ENCODE measurements at regions not wholly inside any gene's neighbourhood (a gene's known extent, or its start where the extent isn't known, plus 50 kb on each side); places are given as distances from the start of the nearest gene placed in this dataset.
"Not testable (repeated sequence)": the region's sequence is repeated elsewhere in the genome, so short reads cannot be mapped to it uniquely, and the experiment has no call there.

- no peak overlapping the region for H3K9ac ChIP-seq (replicated peaks; ENCODE audit: extremely low read depth, insufficient read depth, low read length)
- no peaks in the 10 kb centered on the region for H3K9me3 ChIP-seq (replicated peaks; ENCODE audit: control insufficient read depth, insufficient read depth, low read length)
- H3K4me1 ChIP-seq (ENCODE audit: control insufficient read depth, extremely low read depth, insufficient read depth, low read length) = no peaks in the 10 kb centered on the region
- ChIA-PET POLR2A (no interaction called here), CTCF (no interaction called here)
- H3K4me2 ChIP-seq (ENCODE audit: insufficient read depth, low read length) = no peak overlapping the region
- DNase-seq (ENCODE audit: low read depth, low spot score) = no peak
- H2AFZ ChIP-seq (ENCODE audit: low read depth, low read length) = no peak overlapping the region
- H3K79me2 ChIP-seq (ENCODE audit: control insufficient read depth, insufficient read depth, low read length) = no peaks in the 10 kb centered on the region
- no peaks in the 10 kb centered on the region for H3K27me3 ChIP-seq (ENCODE audit: control insufficient read depth in 2 of 2, insufficient read depth in 2 of 2, low read length in 2 of 2)
- no peak overlapping the region for H3K4me3 ChIP-seq (replicated peaks in 1 of 3; ENCODE audit: insufficient read depth in 1 of 3, low read depth in 1 of 3, low read length in 3 of 3)
- intact Hi-C loops (cut with micrococcal nuclease) = no loop called here
- TF ChIP-seq POLR2AphosphoS5 (IDR thresholded peaks at IDR 0.05; ENCODE audit: insufficient read depth, low read depth, low read length) = no peak
- TF ChIP-seq GATA2 (IDR thresholded peaks at IDR 0.05; ENCODE audit: insufficient read depth, insufficient read length, low read depth, low read length) = no peak
- TF ChIP-seq POLR2A (IDR thresholded peaks at IDR 0.05; ENCODE audit: low read depth, low read length) = no peak
- no peak for TF ChIP-seq MAX (IDR thresholded peaks at IDR 0.05; ENCODE audit: insufficient read depth, insufficient read length)
- TF ChIP-seq EZH2 (IDR thresholded peaks at IDR 0.05; ENCODE audit: borderline replicate concordance, low read depth, low read length, severe bottlenecking) = no peak
- TF ChIP-seq FOS (IDR thresholded peaks at IDR 0.05; ENCODE audit: borderline replicate concordance, insufficient read depth, low read length) = no peak
- no peak for TF ChIP-seq CTCF (IDR thresholded peaks at IDR 0.05; ENCODE audit: extremely low read depth in 1 of 2, insufficient read depth in 1 of 2, low read depth in 1 of 2, low read length in 2 of 2)
- no peak for TF ChIP-seq JUN (IDR thresholded peaks at IDR 0.05; ENCODE audit: borderline replicate concordance, insufficient read depth, insufficient read length, low read depth)
- no peak for TF ChIP-seq MYC (IDR thresholded peaks at IDR 0.05; ENCODE audit: low read depth, low read length)
- H3K27ac ChIP-seq (ENCODE audit: insufficient read depth, low read depth, low read length) = no peak overlapping the region
- no TSS peak for BruUV-seq (replicated peaks)
- H4K20me1 ChIP-seq (replicated peaks; ENCODE audit: control insufficient read depth, extremely low read depth, insufficient read depth, low read length) = no peaks in the 10 kb centered on the region
- FAIRE-seq = no peak
- dilution Hi-C loops (cut with MboI; ENCODE audit: extremely low pct_ligation_motif_present, low sequenced_read_pairs) = no loop called here
- no peaks in the 10 kb centered on the region for H3K36me3 ChIP-seq (ENCODE audit: control insufficient read depth in 2 of 2, extremely low read depth in 1 of 2, insufficient read depth in 2 of 2, low read length in 2 of 2)
- H3K9me1 ChIP-seq (replicated peaks; ENCODE audit: control insufficient read depth, extremely low read depth, insufficient read depth, low read length) = no peaks in the 10 kb centered on the region
Observed at GRCh38 chr5:45171563-45171962, 362.8 kb downstream of the MRPS30 start.

- H3K27me3 ChIP-seq (ENCODE audit: control insufficient read depth in 2 of 2, insufficient read depth in 2 of 2, low read length in 2 of 2); CTCF ChIA-PET; intact Hi-C loops (cut with micrococcal nuclease); H3K79me2 ChIP-seq (ENCODE audit: control insufficient read depth, insufficient read depth, low read length); H3K4me2 ChIP-seq (ENCODE audit: insufficient read depth, low read length); BruUV-seq (replicated peaks); H3K9ac ChIP-seq (replicated peaks; ENCODE audit: extremely low read depth, insufficient read depth, low read length); dilution Hi-C loops (cut with MboI; ENCODE audit: extremely low pct_ligation_motif_present, low sequenced_read_pairs); H3K4me3 ChIP-seq (replicated peaks in 1 of 3; ENCODE audit: insufficient read depth in 1 of 3, low read depth in 1 of 3, low read length in 3 of 3); H4K20me1 ChIP-seq (replicated peaks; ENCODE audit: control insufficient read depth, extremely low read depth, insufficient read depth, low read length); DNase-seq (ENCODE audit: low read depth, low spot score); H3K9me1 ChIP-seq (replicated peaks; ENCODE audit: control insufficient read depth, extremely low read depth, insufficient read depth, low read length); FAIRE-seq; H3K4me1 ChIP-seq (ENCODE audit: control insufficient read depth, extremely low read depth, insufficient read depth, low read length); H3K9me3 ChIP-seq (replicated peaks; ENCODE audit: control insufficient read depth, insufficient read depth, low read length); H3K27ac ChIP-seq (ENCODE audit: insufficient read depth, low read depth, low read length); H2AFZ ChIP-seq (ENCODE audit: low read depth, low read length); POLR2A ChIA-PET; H3K36me3 ChIP-seq (ENCODE audit: control insufficient read depth in 2 of 2, extremely low read depth in 1 of 2, insufficient read depth in 2 of 2, low read length in 2 of 2): not testable (repeated sequence)
Observed at GRCh38 chr5:45172634-45173033, 363.9 kb downstream of the MRPS30 start.
